COLO668 (cell line): ENCODE measurements at regions not wholly inside any gene's neighbourhood (a gene's known extent, or its start where the extent isn't known, plus 50 kb on each side); places are given as distances from the start of the nearest gene placed in this dataset.
"Not testable (repeated sequence)": the region's sequence is repeated elsewhere in the genome, so short reads cannot be mapped to it uniquely, and the experiment has no call there.

ENCODE experiments used
- DNase-seq: peaks from one replicate; lab custom pipeline; 2025; ENCODE audit not compliant: unreplicated experiment; lab: John Stamatoyannopoulos, UW

- no peak for DNase-seq
Measured at GRCh38 chr13:67967031-67967430, 736.9 kb upstream of the PCDH9 start.

- DNase-seq, result no peak
Measured at GRCh38 chr13:67966065-67966464, 735.9 kb upstream of the PCDH9 start.

- no peak for DNase-seq
Measured at GRCh38 chr13:67964986-67965385, 734.9 kb upstream of the PCDH9 start.

GRCh38 chr13:67964091-67964490 lies 734.0 kb upstream of the PCDH9 start:
- no peak for DNase-seq

GRCh38 chr13:67961331-67961730 lies 731.2 kb upstream of the PCDH9 start:
- DNase-seq, result no peak

- no peak for DNase-seq
Measured at GRCh38 chr13:67951431-67951830, 721.3 kb upstream of the PCDH9 start.

- no peak for DNase-seq
Measured at GRCh38 chr13:67950603-67951002, 720.5 kb upstream of the PCDH9 start.

GRCh38 chr13:67946131-67946530 lies 716.0 kb upstream of the PCDH9 start:
- DNase-seq, result no peak

- DNase-seq, result no peak
Measured at GRCh38 chr13:67943116-67943515, 713.0 kb upstream of the PCDH9 start.

- no peak for DNase-seq
Measured at GRCh38 chr13:67935626-67936025, 705.5 kb upstream of the PCDH9 start.

- DNase-seq, result no peak
Measured at GRCh38 chr13:67934617-67935330, 704.6 kb upstream of the PCDH9 start.

- DNase-seq, result no peak
Measured at GRCh38 chr13:67932991-67933390, 702.9 kb upstream of the PCDH9 start.

- no peak for DNase-seq
Measured at GRCh38 chr13:67917291-67917987, 687.3 kb upstream of the PCDH9 start.

- no peak for DNase-seq
Measured at GRCh38 chr13:67916650-67917049, 686.5 kb upstream of the PCDH9 start.

GRCh38 chr13:67914535-67914934 lies 684.4 kb upstream of the PCDH9 start:
- no peak for DNase-seq

GRCh38 chr13:67902960-67903359 lies 672.8 kb upstream of the PCDH9 start:
- not testable (repeated sequence) for DNase-seq

- DNase-seq, result no peak
Measured at GRCh38 chr13:67880916-67881315, 650.8 kb upstream of the PCDH9 start.

GRCh38 chr13:67878376-67878775 lies 648.2 kb upstream of the PCDH9 start:
- no peak for DNase-seq

- no peak for DNase-seq
Measured at GRCh38 chr13:67877031-67877430, 646.9 kb upstream of the PCDH9 start.

- no peak for DNase-seq
Measured at GRCh38 chr13:67867206-67867605, 637.1 kb upstream of the PCDH9 start.

GRCh38 chr13:67860315-67860714 lies 630.2 kb upstream of the PCDH9 start:
- DNase-seq, result no peak

- DNase-seq, result no peak
Measured at GRCh38 chr13:67859904-67860303, 629.8 kb upstream of the PCDH9 start.
